ENCODE measurements at regions not wholly inside any gene's neighbourhood (a gene's known extent, or its start where the extent isn't known, plus 50 kb on each side); places are given as distances from the start of the nearest gene placed in this dataset.
A peak's percentile ranks its signal among the peaks of the same experiment; 100 is the strongest.

- no peak for DNase-seq (ENCODE audit: low read depth)
- no peak overlapping the region for H3K4me3 ChIP-seq (ENCODE audit: low read depth, low read length)
- TF ChIP-seq CTCF (IDR thresholded peaks at IDR 0.05; ENCODE audit: low read depth, low read length, missing control alignments): no peak
Measured at GRCh38 chr1:172821609-172822274, 162.8 kb downstream of the FASLG start.

GRCh38 chr1:172822886-172823285 lies 164.0 kb downstream of the FASLG start:
- H3K4me3 ChIP-seq (ENCODE audit: low read depth, low read length): no peak overlapping the region
- no peak for TF ChIP-seq CTCF (IDR thresholded peaks at IDR 0.05; ENCODE audit: low read depth, low read length, missing control alignments)
- no peak for DNase-seq (ENCODE audit: low read depth)

GRCh38 chr1:172823534-172823933 lies 164.6 kb downstream of the FASLG start:
- no peak overlapping the region for H3K4me3 ChIP-seq (ENCODE audit: low read depth, low read length)
- DNase-seq (ENCODE audit: low read depth): no peak
- TF ChIP-seq CTCF (IDR thresholded peaks at IDR 0.05; ENCODE audit: low read depth, low read length, missing control alignments): no peak

GRCh38 chr1:172824209-172824608 lies 165.3 kb downstream of the FASLG start:
- no peak overlapping the region for H3K4me3 ChIP-seq (ENCODE audit: low read depth, low read length)
- no peak for TF ChIP-seq CTCF (IDR thresholded peaks at IDR 0.05; ENCODE audit: low read depth, low read length, missing control alignments)
- DNase-seq (ENCODE audit: low read depth): no peak

- no peak for DNase-seq (ENCODE audit: low read depth)
- peak; percentile 54 for TF ChIP-seq CTCF (IDR thresholded peaks at IDR 0.05; ENCODE audit: low read depth, low read length, missing control alignments)
- no peak overlapping the region for H3K4me3 ChIP-seq (ENCODE audit: low read depth, low read length)
Measured at GRCh38 chr1:172826096-172826741, 167.3 kb downstream of the FASLG start.

GRCh38 chr1:172827301-172827700 lies 168.4 kb downstream of the FASLG start:
- no peak for TF ChIP-seq CTCF (IDR thresholded peaks at IDR 0.05; ENCODE audit: low read depth, low read length, missing control alignments)
- DNase-seq (ENCODE audit: low read depth): no peak
- H3K4me3 ChIP-seq (ENCODE audit: low read depth, low read length): no peak overlapping the region

- no peak for DNase-seq (ENCODE audit: low read depth)
- no peak for TF ChIP-seq CTCF (IDR thresholded peaks at IDR 0.05; ENCODE audit: low read depth, low read length, missing control alignments)
Measured at GRCh38 chr1:172827841-172828240, 168.9 kb downstream of the FASLG start.

More at GRCh38 chr1:172827841-172828240, 168.9 kb downstream of the FASLG start:
- H3K4me3 ChIP-seq (ENCODE audit: low read depth, low read length): no peak overlapping the region

All from GM12864 (cell line).